ENCODE measurements at regions not wholly inside any gene's neighbourhood (a gene's known extent, or its start where the extent isn't known, plus 50 kb on each side); places are given as distances from the start of the nearest gene placed in this dataset.

GRCh38 chr4:108372681-108373080, 203.9 kb upstream of the LEF1 start:
- H3K36me3 Mint-ChIP-seq (ENCODE audit: low read depth), result no peaks in the 10 kb centered on the region
- peaks cover 14% of the 10 kb centered on the region for H3K4me1 Mint-ChIP-seq (ENCODE audit: low read depth)
- no peak overlapping the region for H3K27ac Mint-ChIP-seq (ENCODE audit: unreplicated experiment)
- H3K27me3 Mint-ChIP-seq (ENCODE audit: low read depth), result peaks cover 14% of the 10 kb centered on the region
- H3K9me3 Mint-ChIP-seq (ENCODE audit: low read depth), result no peaks in the 10 kb centered on the region
- DNase-seq (ENCODE audit: low spot score), result no peak
- H3K4me3 Mint-ChIP-seq (ENCODE audit: unreplicated experiment), result no peak overlapping the region
- TF ChIP-seq, protein P1, sequence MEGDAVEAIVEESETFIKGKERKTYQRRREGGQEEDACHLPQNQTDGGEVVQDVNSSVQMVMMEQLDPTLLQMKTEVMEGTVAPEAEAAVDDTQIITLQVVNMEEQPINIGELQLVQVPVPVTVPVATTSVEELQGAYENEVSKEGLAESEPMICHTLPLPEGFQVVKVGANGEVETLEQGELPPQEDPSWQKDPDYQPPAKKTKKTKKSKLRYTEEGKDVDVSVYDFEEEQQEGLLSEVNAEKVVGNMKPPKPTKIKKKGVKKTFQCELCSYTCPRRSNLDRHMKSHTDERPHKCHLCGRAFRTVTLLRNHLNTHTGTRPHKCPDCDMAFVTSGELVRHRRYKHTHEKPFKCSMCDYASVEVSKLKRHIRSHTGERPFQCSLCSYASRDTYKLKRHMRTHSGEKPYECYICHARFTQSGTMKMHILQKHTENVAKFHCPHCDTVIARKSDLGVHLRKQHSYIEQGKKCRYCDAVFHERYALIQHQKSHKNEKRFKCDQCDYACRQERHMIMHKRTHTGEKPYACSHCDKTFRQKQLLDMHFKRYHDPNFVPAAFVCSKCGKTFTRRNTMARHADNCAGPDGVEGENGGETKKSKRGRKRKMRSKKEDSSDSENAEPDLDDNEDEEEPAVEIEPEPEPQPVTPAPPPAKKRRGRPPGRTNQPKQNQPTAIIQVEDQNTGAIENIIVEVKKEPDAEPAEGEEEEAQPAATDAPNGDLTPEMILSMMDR (IDR thresholded peaks at IDR 0.05), result no peak

DNA sequence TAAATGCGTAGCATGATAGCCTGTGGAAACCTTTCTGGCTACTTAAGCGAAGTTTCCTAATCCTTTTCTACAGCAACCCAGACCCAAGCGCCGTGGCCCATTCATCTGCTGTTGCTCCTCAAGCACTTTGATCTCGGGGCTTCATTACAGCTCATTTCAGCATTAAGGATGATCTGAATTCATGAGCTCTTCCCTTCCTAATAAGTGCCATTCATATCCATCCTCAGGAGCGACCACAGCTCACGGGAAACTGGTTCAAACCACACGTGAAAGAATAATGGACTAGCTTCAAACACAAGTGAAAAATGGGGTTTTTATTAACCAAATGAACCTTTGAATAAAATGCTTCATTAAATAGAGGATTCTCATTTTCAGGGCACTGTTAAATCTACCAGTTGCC, 202.6 kb upstream of the LEF1 start:
- TF ChIP-seq, protein P1 (IDR thresholded peaks at IDR 0.05), result no peak
- H3K27ac Mint-ChIP-seq (ENCODE audit: unreplicated experiment), result no peak overlapping the region
- no peak for DNase-seq (ENCODE audit: low spot score)
- peaks cover 13% of the 10 kb centered on the region for H3K27me3 Mint-ChIP-seq (ENCODE audit: low read depth)
- peaks cover 5% of the 10 kb centered on the region for H3K4me1 Mint-ChIP-seq (ENCODE audit: low read depth)
- no peaks in the 10 kb centered on the region for H3K9me3 Mint-ChIP-seq (ENCODE audit: low read depth)
- H3K4me3 Mint-ChIP-seq (ENCODE audit: unreplicated experiment), result no peak overlapping the region
- H3K36me3 Mint-ChIP-seq (ENCODE audit: low read depth), result no peaks in the 10 kb centered on the region

DNA sequence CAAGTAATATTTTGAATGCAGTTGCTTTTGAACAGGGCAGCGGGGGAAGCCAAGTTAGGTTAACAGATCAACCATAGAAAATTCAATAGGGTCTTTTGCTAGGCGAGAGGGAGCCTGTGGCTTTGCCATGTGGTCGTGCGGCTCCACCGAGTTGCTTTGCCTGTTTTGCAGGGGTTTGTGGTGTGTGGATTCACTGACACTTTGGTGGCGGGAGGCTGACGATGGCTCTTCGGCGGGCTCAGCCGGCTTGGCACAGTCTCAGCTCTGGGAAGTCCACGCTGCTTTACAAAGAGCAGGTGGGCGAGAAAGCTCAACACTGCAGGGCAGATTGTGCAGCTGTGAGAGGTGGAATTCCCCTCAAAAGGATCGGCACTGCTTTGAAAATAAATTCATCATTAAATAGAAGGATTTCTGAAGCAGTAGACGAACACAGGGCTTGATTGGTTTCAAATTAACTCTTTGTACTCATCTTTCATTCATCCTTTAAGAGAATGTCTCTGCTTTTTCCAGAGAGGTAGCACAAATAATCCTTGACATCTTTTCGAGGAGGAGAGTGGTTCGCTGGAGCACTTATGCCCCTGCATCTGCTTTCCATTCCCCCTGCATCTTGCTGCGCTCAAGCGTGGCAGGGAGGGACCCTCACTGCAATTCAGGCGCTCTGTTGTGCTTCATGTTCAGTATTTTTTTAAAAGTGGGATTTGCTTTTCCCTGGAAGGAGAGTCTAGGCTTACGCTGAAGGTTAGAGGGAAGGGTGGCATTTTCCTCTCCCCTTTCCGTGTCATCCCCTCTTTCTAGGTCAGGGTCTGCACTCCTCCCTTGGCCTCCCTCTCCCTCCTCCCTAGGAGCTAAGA, 201.8 kb upstream of the LEF1 start:
- no peak overlapping the region for H3K4me3 Mint-ChIP-seq (ENCODE audit: unreplicated experiment)
- H3K4me1 Mint-ChIP-seq (ENCODE audit: low read depth), result peaks cover 5% of the 10 kb centered on the region
- DNase-seq (ENCODE audit: low spot score), result no peak
- no peak overlapping the region for H3K27ac Mint-ChIP-seq (ENCODE audit: unreplicated experiment)
- H3K9me3 Mint-ChIP-seq (ENCODE audit: low read depth), result no peaks in the 10 kb centered on the region
- no peaks in the 10 kb centered on the region for H3K36me3 Mint-ChIP-seq (ENCODE audit: low read depth)
- TF ChIP-seq, protein P1 (IDR thresholded peaks at IDR 0.05), result no peak
- peaks cover 13% of the 10 kb centered on the region for H3K27me3 Mint-ChIP-seq (ENCODE audit: low read depth)

DNA sequence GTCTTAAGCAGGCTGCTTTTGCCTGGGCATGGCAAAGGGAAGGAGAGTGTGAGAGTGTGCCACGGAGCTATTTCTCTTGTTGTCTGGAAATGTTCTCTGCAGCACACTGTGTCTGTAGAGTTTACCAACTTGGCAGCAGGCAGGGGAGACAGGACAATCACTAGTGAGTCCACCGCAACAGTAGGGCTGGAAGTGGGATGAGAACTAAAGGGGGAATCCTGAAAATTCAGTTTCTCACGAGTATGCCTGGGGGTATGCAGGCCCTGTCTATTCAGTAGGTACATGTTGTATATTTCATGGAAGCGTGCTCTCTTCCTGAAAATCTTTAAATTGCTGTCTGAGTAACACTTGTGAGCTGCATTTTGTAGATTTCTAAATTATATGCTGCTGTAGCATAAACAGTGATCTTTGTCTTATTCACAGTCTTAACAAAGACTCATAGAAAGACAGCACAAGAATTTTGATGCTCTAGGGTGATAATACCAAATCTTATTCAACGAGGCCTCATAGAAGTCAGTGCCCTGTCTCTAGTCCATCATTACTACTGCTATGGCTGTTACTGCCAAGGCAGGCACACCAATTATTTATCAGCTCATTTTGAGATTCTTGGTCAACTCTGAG, 200.4 kb upstream of the LEF1 start:
- no peaks in the 10 kb centered on the region for H3K9me3 Mint-ChIP-seq (ENCODE audit: low read depth)
- no peak overlapping the region for H3K4me3 Mint-ChIP-seq (ENCODE audit: unreplicated experiment)
- H3K27ac Mint-ChIP-seq (ENCODE audit: unreplicated experiment), result no peak overlapping the region
- H3K4me1 Mint-ChIP-seq (ENCODE audit: low read depth), result peaks cover 5% of the 10 kb centered on the region
- DNase-seq (ENCODE audit: low spot score), result no peak
- H3K27me3 Mint-ChIP-seq (ENCODE audit: low read depth), result peaks cover 13% of the 10 kb centered on the region
- TF ChIP-seq, protein P1 (IDR thresholded peaks at IDR 0.05), result no peak
- H3K36me3 Mint-ChIP-seq (ENCODE audit: low read depth), result no peaks in the 10 kb centered on the region

DNA sequence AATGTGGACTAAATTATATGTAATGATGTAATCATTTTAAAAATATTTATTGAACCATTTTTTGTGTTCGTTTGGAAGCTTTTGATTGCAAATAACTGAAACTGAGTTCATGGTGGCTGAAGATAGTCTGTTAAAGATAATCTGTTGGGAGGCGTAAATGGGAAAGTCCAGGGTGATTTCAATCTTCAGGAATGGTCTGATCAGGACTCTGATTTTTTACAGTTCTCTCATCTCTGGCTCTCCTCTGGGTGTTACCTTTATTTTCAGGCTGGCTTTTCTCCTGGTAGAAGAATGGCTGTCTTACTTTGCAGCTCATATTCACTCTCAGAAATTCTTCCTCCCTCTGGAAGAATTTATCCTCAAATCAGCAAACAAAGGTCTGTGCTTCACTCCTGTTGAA, 199.0 kb upstream of the LEF1 start:
- Mint-ChIP-seq H3K27ac (ENCODE audit: unreplicated experiment) (no peak overlapping the region), H3K36me3 (ENCODE audit: low read depth) (no peaks in the 10 kb centered on the region), H3K9me3 (ENCODE audit: low read depth) (no peaks in the 10 kb centered on the region), H3K27me3 (ENCODE audit: low read depth) (peaks cover 13% of the 10 kb centered on the region), H3K4me1 (ENCODE audit: low read depth) (peaks cover 5% of the 10 kb centered on the region), H3K4me3 (ENCODE audit: unreplicated experiment) (no peak overlapping the region)
- TF ChIP-seq, protein P1 (IDR thresholded peaks at IDR 0.05), result no peak
- no peak for DNase-seq (ENCODE audit: low spot score)

Data from chondrocyte (in vitro differentiated cells).